HCT116 (cell line): ENCODE measurements at regions not wholly inside any gene's neighbourhood (a gene's known extent, or its start where the extent isn't known, plus 50 kb on each side); places are given as distances from the start of the nearest gene placed in this dataset.

Experiments used
- CTCF ChIP-seq, 3 experiments: fragments of 200-600 bp in 1 of 3; sonication (generic) in 1 of 3; IDR thresholded peaks in 2 of 3; conservative IDR thresholded peaks in 1 of 3; 2 replicates each; pipeline ENCODE4 v1.5.1; 2012 to 2017; ENCODE audit warnings: low read depth in 2 of 3, low read length in 2 of 3, antibody characterized with exemption in 1 of 3, borderline replicate concordance in 1 of 3, control low read depth in 1 of 3, mild to moderate bottlenecking in 1 of 3, mixed read lengths in 1 of 3, mixed run types in 1 of 3, moderate library complexity in 1 of 3; ENCODE audit not compliant: insufficient read depth in 1 of 3
- EZH2 ChIP-seq: fragments of 200-600 bp; sonication (generic); IDR thresholded peaks from 2 replicates; pipeline ENCODE4 v1.6.1; 2017; ENCODE audit warnings: antibody characterized with exemption, mixed run types
- MAX ChIP-seq: IDR thresholded peaks from 2 replicates; pipeline ENCODE4 v1.6.1; 2012
- POLR2A ChIP-seq: IDR thresholded peaks from 2 replicates; pipeline ENCODE4 v1.7.0; 2011; ENCODE audit warnings: borderline replicate concordance; ENCODE audit not compliant: insufficient read depth, insufficient read length; ENCODE audit errors: extremely low read depth
- POLR2AphosphoS5 ChIP-seq: IDR thresholded peaks from 2 replicates; pipeline ENCODE4 v1.6.1; 2011; ENCODE audit warnings: mild to moderate bottlenecking, low read depth, low read length, moderate library complexity
- RAD21 ChIP-seq: IDR thresholded peaks from 2 replicates; pipeline ENCODE4 v1.6.1; 2012; ENCODE audit warnings: low read depth, mild to moderate bottlenecking
- REST ChIP-seq: IDR thresholded peaks from 2 replicates; pipeline ENCODE4 v1.6.1; 2012; ENCODE audit warnings: low read depth
- SP1 ChIP-seq: IDR thresholded peaks from 2 replicates; pipeline ENCODE4 v1.6.1; 2012; ENCODE audit warnings: low read depth
- YY1 ChIP-seq: IDR thresholded peaks from 2 replicates; pipeline ENCODE4 v1.6.1; 2011; ENCODE audit warnings: low read length, low read depth, moderate library complexity, mild to moderate bottlenecking; ENCODE audit not compliant: insufficient replicate concordance; ENCODE audit errors: extremely low read depth
- ZNF274 ChIP-seq: fragments of 200-500 bp; sonication (Bioruptor generic); IDR thresholded peaks from 2 replicates; pipeline ENCODE4 v1.6.1; 2014; ENCODE audit warnings: mild to moderate bottlenecking, low read depth, low read length, inconsistent platforms

- TF ChIP-seq POLR2A (no peak), POLR2AphosphoS5 (no peak), EZH2 (no peak), CTCF (IDR thresholded peaks at IDR 0.05 in 2 of 3, conservative IDR thresholded peaks at IDR 0.05 in 1 of 3; ENCODE audit: borderline replicate concordance in 1 of 3, insufficient read depth in 1 of 3, low read depth in 2 of 3, low read length in 2 of 3) (no peak), ZNF274 (no peak), YY1 (no peak), REST (no peak), RAD21 (no peak), MAX (no peak), SP1 (no peak)
These were observed 394.1 kb upstream of the FAR2 start for GRCh38 chr12:28755027-28755426.
